Panc1 (cell line): ENCODE measurements at regions not wholly inside any gene's neighbourhood (a gene's known extent, or its start where the extent isn't known, plus 50 kb on each side); places are given as distances from the start of the nearest gene placed in this dataset.

Source experiments
- ATAC-seq: fragments of 200-7000 bp; cut with Tn5 transposase; 2 replicates; pipeline ENCODE4 v1.9.1; 2020; ENCODE audit warnings: mild to moderate bottlenecking, moderate library complexity
- BruUV-seq: library from RNA; stranded (reverse); fragments of 400-500 nt; replicated peaks from 2 replicates; lab custom pipeline; 2021; lab: Mats Ljungman, UMichigan
- CTCF ChIA-PET: fragments of 300-600 bp; sonication (Branson Sonifier 250); formaldehyde crosslinking; loops from one replicate; lab custom pipeline; 2022; ENCODE audit warnings: antibody characterized with exemption; lab: Charles Lee
- POLR2A ChIA-PET: fragments of 300-600 bp; sonication (Branson Sonifier 250); formaldehyde crosslinking; loops from one replicate; lab custom pipeline; 2022; ENCODE audit warnings: antibody characterized with exemption; lab: Charles Lee
- DNase-seq: peaks from one replicate; pipeline ENCODE4 v3.0.0-alpha.2; 2010; ENCODE audit warnings: low read depth, low spot score
- H3K27ac ChIP-seq: 2 replicates; pipeline ENCODE4 v1.5.1; 2011; ENCODE audit warnings: mild to moderate bottlenecking, low read length, inconsistent platforms
- H3K27me3 ChIP-seq: fragments of 200-500 bp; sonication (Bioruptor generic); 2 replicates; pipeline ENCODE4 v1.6.0; 2014; ENCODE audit warnings: low read length, inconsistent platforms; ENCODE audit not compliant: control insufficient read depth, insufficient read depth
- H3K36me3 ChIP-seq: fragments of 200-500 bp; sonication (Bioruptor generic); 2 replicates; pipeline ENCODE4 v1.5.1; 2014; ENCODE audit warnings: inconsistent platforms, mild to moderate bottlenecking, low read length, moderate library complexity; ENCODE audit not compliant: control insufficient read depth, insufficient read depth
- H3K4me1 ChIP-seq: 2 replicates; pipeline ENCODE4 v1.5.1; 2011; ENCODE audit warnings: inconsistent platforms, mild to moderate bottlenecking, low read length, moderate library complexity; ENCODE audit not compliant: control insufficient read depth, insufficient read depth
- H3K4me3 ChIP-seq, 2 experiments: 2 replicates each; pipeline ENCODE4 v1.5.1; 2011 to 2012; ENCODE audit warnings: low read depth in 2 of 2, low read length in 2 of 2, mild to moderate bottlenecking in 2 of 2, inconsistent platforms in 1 of 2, moderate library complexity in 1 of 2
- H3K9me3 ChIP-seq: fragments of 200-500 bp; sonication (Bioruptor generic); 2 replicates; pipeline ENCODE4 v1.5.1; 2014; ENCODE audit warnings: low read depth, mild to moderate bottlenecking, inconsistent platforms, low read length, moderate library complexity; ENCODE audit not compliant: control insufficient read depth, insufficient read depth
- CTCF ChIP-seq: fragments of 450-650 bp; IDR thresholded peaks from 2 replicates; pipeline ENCODE4 v1.5.1; 2017; ENCODE audit warnings: mild to moderate bottlenecking
- POLR2AphosphoS5 ChIP-seq: IDR thresholded peaks from 2 replicates; pipeline ENCODE4 v1.6.1; 2012; ENCODE audit warnings: mild to moderate bottlenecking, low read depth, low read length, moderate library complexity
- REST ChIP-seq, 2 experiments: IDR thresholded peaks; 2 replicates each; pipeline ENCODE4 v1.6.1; 2011 to 2012; ENCODE audit warnings: low read depth in 2 of 2, control low read depth in 1 of 2, low read length in 1 of 2, mild to moderate bottlenecking in 1 of 2, moderate library complexity in 1 of 2; ENCODE audit not compliant: insufficient read depth in 1 of 2
- SIN3A ChIP-seq: IDR thresholded peaks from 2 replicates; pipeline ENCODE4 v1.6.1; 2012; ENCODE audit warnings: low read depth, mild to moderate bottlenecking, low read length, moderate library complexity, borderline replicate concordance; ENCODE audit not compliant: insufficient read depth
- TCF7L2 ChIP-seq: IDR thresholded peaks from 2 replicates; pipeline ENCODE4 v1.6.1; 2011; ENCODE audit warnings: mild to moderate bottlenecking, low read depth, low read length, inconsistent platforms
- in situ Hi-C: cut with HindIII; loops from 2 replicates; pipeline ENCODE4 v1.10.0; 2016; ENCODE audit warnings: low sequenced_read_pairs, low pct_unique_long_range_greater_than_20kb
- intact Hi-C: fragments of 100-400 bp; cut with micrococcal nuclease; formaldehyde crosslinking; loops from one replicate; pipeline ENCODE4 v1.10.0; 2022; ENCODE audit not compliant: unreplicated experiment

- POLR2A ChIA-PET: no interaction called here
- Histone ChIP-seq H3K27ac (no peak overlapping the region), H3K36me3 (no peaks in the 10 kb centered on the region), H3K4me1 (no peaks in the 10 kb centered on the region), H3K27me3 (peaks cover 9% of the 10 kb centered on the region), H3K4me3 (no peak overlapping the region), H3K9me3 (no peaks in the 10 kb centered on the region)
- no peak for TF ChIP-seq SIN3A
- TF ChIP-seq CTCF: no peak
- TF ChIP-seq POLR2AphosphoS5: no peak
- no peak for TF ChIP-seq REST (IDR thresholded peaks at IDR 0.05; ENCODE audit: insufficient read depth in 1 of 2, low read depth in 2 of 2, low read length in 1 of 2)
- TF ChIP-seq TCF7L2: no peak
- ATAC-seq (no peak), DNase-seq (no peak)
- CTCF ChIA-PET: no interaction called here
- no TSS peak for BruUV-seq
- in situ Hi-C loops (no loop called here), intact Hi-C loops (no loop called here)
Measured at GRCh38 chr10:44771233-44771995, 139.7 kb upstream of the TMEM72 start.

GRCh38 chr10:44773565-44773964 is 137.6 kb upstream of the TMEM72 start:
- peaks cover 9% of the 10 kb centered on the region for H3K27me3 ChIP-seq
- no peaks in the 10 kb centered on the region for H3K9me3 ChIP-seq
- no peak overlapping the region for H3K4me3 ChIP-seq
- H3K4me1 ChIP-seq: no peaks in the 10 kb centered on the region
- CTCF ChIA-PET: no interaction called here
- no peak for TF ChIP-seq POLR2AphosphoS5
- no peak for TF ChIP-seq CTCF
- no peak for TF ChIP-seq REST (IDR thresholded peaks at IDR 0.05; ENCODE audit: insufficient read depth in 1 of 2, low read depth in 2 of 2, low read length in 1 of 2)
- TF ChIP-seq SIN3A: no peak
- no peak for TF ChIP-seq TCF7L2
- no peaks in the 10 kb centered on the region for H3K36me3 ChIP-seq
- POLR2A ChIA-PET: no interaction called here
- intact Hi-C loops: no loop called here
- in situ Hi-C loops: no loop called here
- no peak overlapping the region for H3K27ac ChIP-seq
- ATAC-seq (no peak; the same call in 1 of the 2 replicates), DNase-seq (no peak)
- BruUV-seq: no TSS peak
